GM21423 (cell line): ENCODE measurements at regions not wholly inside any gene's neighbourhood (a gene's known extent, or its start where the extent isn't known, plus 50 kb on each side); places are given as distances from the start of the nearest gene placed in this dataset.
A peak's percentile ranks its signal among the peaks of the same experiment; 100 is the strongest.

Experiments used
- ATAC-seq: cut with Tn5 transposase; IDR thresholded peaks from one replicate; pipeline ENCODE4 v1.9.1; 2021; ENCODE audit warnings: mild to moderate bottlenecking, moderate library complexity; ENCODE audit not compliant: unreplicated experiment

DNA sequence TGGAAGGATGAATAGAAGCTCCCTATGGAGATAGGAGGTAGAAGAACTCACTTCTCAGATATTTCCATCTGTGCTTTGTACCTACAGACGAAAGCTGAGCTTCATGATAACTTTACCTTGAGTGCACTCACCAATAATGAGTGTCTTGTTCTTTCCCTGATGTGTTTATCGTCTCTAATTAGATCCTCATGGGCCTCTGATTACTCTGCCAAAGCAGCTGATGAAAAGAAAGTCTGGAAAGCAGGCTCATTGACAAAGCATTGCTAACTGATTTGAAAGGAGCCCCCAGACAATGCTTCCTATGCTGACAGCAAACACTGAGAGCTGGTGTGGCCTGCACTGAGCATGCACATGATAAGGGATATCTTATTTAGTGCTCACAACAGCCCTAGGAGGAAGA lies 183.9 kb upstream of the GHITM start:
- no peak for ATAC-seq

DNA sequence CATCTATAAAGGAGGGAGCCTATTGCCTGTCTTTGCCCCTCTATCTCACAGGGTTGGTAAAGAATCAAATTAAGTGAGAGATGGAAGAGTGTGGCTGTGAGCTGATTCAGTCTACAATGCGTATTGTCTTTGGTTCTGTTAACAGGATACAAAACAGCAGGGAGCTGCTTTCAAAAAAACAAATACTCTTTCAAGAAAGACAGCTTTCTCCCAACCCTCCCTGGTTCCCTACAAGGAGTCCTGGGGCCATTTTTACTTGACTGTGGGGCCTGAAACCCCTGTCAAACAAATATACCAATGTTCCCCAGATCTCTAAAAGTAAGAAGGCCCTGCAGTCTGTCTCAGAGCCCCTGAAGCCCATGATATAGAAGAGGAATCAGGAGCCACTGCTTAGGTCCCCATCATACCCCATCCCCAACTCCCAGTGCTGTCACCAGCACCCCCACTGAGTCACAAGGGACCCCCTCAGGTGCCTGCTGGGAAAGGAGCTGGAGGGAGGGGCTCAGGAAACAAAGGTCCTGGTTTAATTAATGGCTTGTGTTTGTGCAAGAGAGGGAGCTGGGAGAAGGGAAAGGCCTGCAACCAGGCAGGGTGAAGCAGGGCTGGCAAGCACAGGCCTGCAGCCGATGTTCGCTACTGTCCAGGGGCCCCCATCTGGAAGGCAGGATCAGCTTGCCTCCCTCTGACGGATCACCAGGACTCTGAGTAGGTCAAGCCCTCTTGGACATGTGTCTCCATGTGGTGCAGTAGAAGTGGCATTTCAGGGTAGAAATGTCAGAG lies 182.0 kb upstream of the GHITM start:
- no peak for ATAC-seq

- no peak for ATAC-seq
Observed at GRCh38 chr10:83959328-83959727, 180.0 kb upstream of the GHITM start.

GRCh38 chr10:83960125-83960524 lies 179.2 kb upstream of the GHITM start:
- ATAC-seq = no peak

DNA sequence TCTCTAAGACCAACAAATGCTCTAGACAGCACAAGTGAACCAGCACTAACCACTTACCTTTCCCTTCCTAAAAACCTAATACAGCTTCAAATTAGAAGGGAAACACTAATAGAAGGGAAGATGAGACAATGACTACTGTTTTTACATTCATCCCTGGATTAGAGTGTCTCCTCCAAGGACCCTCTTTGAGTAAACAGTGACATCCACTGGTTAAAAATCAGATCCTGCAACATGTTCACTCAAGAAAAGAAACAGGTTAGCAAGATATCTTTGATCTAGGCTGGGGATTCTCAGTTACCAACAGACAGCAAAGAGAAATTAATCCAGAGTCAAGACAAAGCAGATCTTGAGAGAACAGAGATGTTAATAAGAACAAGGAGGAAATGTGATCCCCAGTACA lies 177.7 kb upstream of the GHITM start:
- ATAC-seq = no peak

GRCh38 chr10:83963446-83963845 lies 175.9 kb upstream of the GHITM start:
- ATAC-seq = no peak

DNA sequence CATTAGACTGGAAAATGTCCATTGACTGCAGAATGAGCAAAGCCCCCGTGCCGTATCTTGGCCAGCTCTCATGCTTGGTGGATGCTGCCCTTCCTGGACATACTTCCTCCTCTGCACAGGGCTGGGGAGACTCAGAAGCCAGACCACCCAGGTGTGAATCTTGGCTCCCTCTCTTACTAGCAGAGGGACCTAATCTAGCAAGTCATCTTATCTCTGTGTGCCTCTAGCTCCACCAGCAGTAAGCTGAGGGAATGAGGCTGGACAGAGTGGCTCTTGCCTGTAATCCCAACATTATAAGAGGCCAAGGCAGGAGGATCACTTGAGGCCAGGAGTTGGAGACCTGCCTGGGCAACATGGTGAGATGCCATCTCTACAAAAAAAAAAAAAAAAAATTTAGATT lies 173.8 kb upstream of the GHITM start:
- ATAC-seq = no peak

- ATAC-seq = no peak
Observed at GRCh38 chr10:83968052-83968451, 171.3 kb upstream of the GHITM start.

GRCh38 chr10:83978681-83979383 lies 160.5 kb upstream of the GHITM start:
- ATAC-seq = no peak

DNA sequence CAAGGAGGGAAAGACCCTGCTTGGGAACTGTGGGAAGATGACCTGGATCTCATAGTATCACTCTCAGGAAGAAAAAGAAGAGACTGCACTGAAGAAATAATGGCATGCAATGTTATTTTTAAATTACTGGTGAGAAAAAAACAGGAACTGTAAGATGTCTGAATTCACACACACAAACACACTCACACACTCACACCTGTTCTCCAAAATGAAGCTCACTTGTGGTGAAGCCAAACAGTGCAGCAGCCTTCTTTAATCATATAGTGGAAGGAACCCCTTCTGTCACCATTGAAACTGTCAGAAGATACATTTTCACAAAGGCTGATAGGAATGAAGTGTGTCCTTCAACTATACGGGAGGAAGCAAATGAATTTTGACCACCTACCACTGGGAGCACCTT lies 156.5 kb upstream of the GHITM start:
- ATAC-seq = no peak

- no peak for ATAC-seq
Observed at GRCh38 chr10:83983578-83984255, 155.6 kb upstream of the GHITM start.

DNA sequence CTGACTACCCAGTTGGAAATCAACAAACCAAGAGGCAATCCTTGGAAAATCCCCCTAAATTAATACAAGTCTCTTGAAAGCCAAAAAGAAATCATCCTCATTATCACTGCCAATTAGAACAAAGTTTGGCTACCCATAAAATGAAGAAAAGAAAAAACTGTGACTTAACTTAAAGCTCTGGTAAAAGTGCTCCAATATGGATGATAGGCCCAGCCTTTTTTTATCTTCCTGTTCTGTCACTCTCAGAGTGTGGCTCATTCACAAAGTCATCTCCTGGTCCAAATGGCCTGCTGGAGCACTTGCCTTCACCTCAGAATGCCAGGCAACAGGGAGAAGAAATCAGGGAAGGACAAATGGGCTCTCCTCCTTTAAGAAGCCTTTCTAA lies 155.1 kb upstream of the GHITM start:
- no peak for ATAC-seq

DNA sequence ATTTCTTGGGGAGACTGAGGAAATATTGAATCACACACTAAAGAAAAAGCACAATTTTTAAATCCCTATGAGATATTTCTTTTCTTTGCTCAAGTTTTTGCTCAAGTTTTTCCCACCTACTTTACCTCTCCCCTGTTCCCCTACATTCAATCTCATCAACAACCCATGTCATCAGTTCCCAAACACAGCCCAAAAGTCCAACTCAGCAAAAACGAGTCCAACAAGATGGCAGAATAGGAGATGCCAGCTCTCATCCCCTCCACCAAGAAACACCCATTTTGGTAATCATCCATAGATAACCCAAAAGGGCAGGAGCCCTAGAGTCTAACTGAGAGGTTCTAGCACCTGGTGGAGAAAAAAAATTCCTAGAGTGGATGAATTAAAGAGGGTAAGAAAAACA lies 152.5 kb upstream of the GHITM start:
- no peak for ATAC-seq

GRCh38 chr10:83987216-83987615 lies 152.1 kb upstream of the GHITM start:
- ATAC-seq = no peak

- ATAC-seq = no peak
Observed at GRCh38 chr10:83988435-83988834, 150.9 kb upstream of the GHITM start.

DNA sequence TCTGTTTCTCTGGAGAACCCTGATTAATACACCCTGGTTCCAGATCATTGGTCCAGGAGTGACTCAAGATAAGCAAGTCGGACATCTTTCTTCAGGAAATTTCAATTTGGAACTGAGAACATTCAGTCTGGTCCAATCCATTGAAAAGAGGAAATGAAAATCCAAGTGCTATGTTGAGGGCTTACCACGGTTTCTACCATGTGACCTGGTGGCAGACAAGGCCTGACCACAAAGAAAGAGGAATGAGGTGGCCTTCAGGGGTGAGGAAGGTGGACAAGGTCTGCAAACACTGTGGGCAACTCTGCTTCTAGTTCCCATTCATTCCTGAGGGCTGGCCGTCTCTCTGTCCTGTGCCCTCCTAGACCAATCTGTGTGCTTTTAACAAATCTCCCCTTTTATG lies 149.2 kb upstream of the GHITM start:
- ATAC-seq = peak; percentile 96

DNA sequence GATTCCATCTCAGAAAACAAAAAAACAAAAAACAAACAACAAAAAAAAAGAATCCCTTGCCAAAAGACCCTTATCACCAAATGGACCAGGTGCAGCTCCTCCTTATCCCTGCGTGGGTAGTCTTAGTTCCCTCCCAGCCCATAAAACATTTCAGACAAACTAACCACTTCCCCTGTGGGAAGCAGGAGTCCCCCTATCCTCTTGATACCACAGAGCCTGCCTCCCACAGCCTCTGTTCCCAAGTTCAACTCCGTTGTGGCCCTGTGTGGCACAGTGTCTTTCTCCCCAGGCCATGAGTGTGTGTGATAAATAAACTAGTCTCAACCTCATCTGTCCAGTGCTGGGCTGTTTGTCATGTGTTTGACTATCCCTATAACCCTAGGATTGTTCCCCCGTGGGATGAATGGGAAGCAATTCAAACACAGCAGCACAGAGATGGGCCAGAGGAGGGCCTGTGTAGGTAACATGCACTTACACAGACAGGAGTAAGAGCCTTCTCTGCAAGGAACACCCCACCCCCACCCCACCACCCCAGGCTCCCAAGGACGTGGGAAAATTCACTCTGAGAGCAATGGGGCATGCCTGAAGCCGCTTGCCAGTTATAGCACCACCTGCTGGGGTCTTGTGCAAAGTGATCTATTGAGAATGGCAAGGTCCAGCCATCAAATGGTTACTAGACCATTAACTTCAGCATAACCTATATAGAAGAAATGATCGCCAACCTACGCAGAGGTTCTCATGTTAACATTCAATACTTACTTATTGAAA lies 147.1 kb upstream of the GHITM start:
- no peak for ATAC-seq

DNA sequence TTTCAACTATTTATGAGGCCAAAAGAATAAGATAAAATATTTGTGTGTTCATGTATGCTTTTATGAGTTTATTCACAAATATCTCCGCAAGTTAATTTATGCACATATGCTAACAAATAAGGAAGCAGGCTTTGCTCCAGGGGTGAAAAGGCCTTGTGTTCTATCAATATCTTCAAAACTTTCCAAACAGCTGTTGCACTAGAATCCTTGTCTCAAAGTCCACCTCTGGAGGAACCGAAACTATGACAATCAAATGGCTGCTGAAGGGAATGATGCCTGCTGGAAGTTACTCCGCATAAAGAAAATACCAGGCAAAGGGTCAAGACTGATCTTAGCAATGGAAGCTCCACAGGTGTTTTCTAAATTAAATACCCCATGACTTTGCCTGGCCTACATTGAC lies 145.0 kb upstream of the GHITM start:
- no peak for ATAC-seq

GRCh38 chr10:83995738-83996331 lies 143.5 kb upstream of the GHITM start:
- no peak for ATAC-seq

GRCh38 chr10:84004221-84004620 lies 135.1 kb upstream of the GHITM start:
- no peak for ATAC-seq

GRCh38 chr10:84005403-84005802 lies 133.9 kb upstream of the GHITM start:
- no peak for ATAC-seq
